ENCODE measurements at regions not wholly inside any gene's neighbourhood (a gene's known extent, or its start where the extent isn't known, plus 50 kb on each side); places are given as distances from the start of the nearest gene placed in this dataset.
"Not testable (repeated sequence)": the region's sequence is repeated elsewhere in the genome, so short reads cannot be mapped to it uniquely, and the experiment has no call there.

GRCh38 chr1:5727871-5728643 is 264.2 kb downstream of the NPHP4 start:
- H3K27me3 ChIP-seq (ENCODE audit: low read depth, low read length), result no peaks in the 10 kb centered on the region
- no peaks in the 10 kb centered on the region for H3K9me3 ChIP-seq (ENCODE audit: control insufficient read depth in 1 of 2, low read length in 2 of 2)
- H3K4me3 ChIP-seq (ENCODE audit: low read depth in 1 of 2, low read length in 2 of 2), result no peak overlapping the region
- no peak overlapping the region for H3K27ac ChIP-seq (ENCODE audit: low read length)
- H3K36me3 ChIP-seq (ENCODE audit: control insufficient read depth in 1 of 2, insufficient read depth in 2 of 2, low read length in 2 of 2), result no peaks in the 10 kb centered on the region
- peaks cover 0 to 7% of the 10 kb centered on the region in 2 donors for H3K4me1 ChIP-seq (ENCODE audit: control insufficient read depth in 1 of 2, insufficient read depth in 2 of 2, low read length in 2 of 2)

GRCh38 chr1:5727191-5727590 is 265.0 kb downstream of the NPHP4 start:
- Histone ChIP-seq H3K36me3 (ENCODE audit: control insufficient read depth in 1 of 2, insufficient read depth in 2 of 2, low read length in 2 of 2) (no peaks in the 10 kb centered on the region), H3K4me3 (ENCODE audit: low read depth in 1 of 2, low read length in 2 of 2) (no peak overlapping the region), H3K9me3 (ENCODE audit: control insufficient read depth in 1 of 2, low read length in 2 of 2) (no peaks in the 10 kb centered on the region), H3K4me1 (ENCODE audit: control insufficient read depth in 1 of 2, insufficient read depth in 2 of 2, low read length in 2 of 2) (peaks cover 0 to 7% of the 10 kb centered on the region in 2 donors), H3K27ac (ENCODE audit: low read length) (no peak overlapping the region), H3K27me3 (ENCODE audit: low read depth, low read length) (no peaks in the 10 kb centered on the region)

GRCh38 chr1:5726586-5727184 is 265.5 kb downstream of the NPHP4 start:
- not testable (repeated sequence) for H3K9me3 ChIP-seq (ENCODE audit: control insufficient read depth in 1 of 2, low read length in 2 of 2)

GRCh38 chr1:5725855-5726585 is 266.2 kb downstream of the NPHP4 start:
- H3K4me3 ChIP-seq (ENCODE audit: low read depth in 1 of 2, low read length in 2 of 2), result no peak overlapping the region
- H3K4me1 ChIP-seq (ENCODE audit: control insufficient read depth in 1 of 2, insufficient read depth in 2 of 2, low read length in 2 of 2), result peaks cover 0 to 7% of the 10 kb centered on the region in 2 donors
- H3K27me3 ChIP-seq (ENCODE audit: low read depth, low read length), result no peaks in the 10 kb centered on the region
- no peaks in the 10 kb centered on the region for H3K36me3 ChIP-seq (ENCODE audit: control insufficient read depth in 1 of 2, insufficient read depth in 2 of 2, low read length in 2 of 2)
- no peak overlapping the region for H3K27ac ChIP-seq (ENCODE audit: low read length)
- no peaks in the 10 kb centered on the region for H3K9me3 ChIP-seq (ENCODE audit: control insufficient read depth in 1 of 2, low read length in 2 of 2)

More at GRCh38 chr1:5726586-5727184, 265.5 kb downstream of the NPHP4 start:
- H3K27me3 ChIP-seq (ENCODE audit: low read depth, low read length); H3K4me1 ChIP-seq (ENCODE audit: control insufficient read depth in 1 of 2, insufficient read depth in 2 of 2, low read length in 2 of 2); H3K36me3 ChIP-seq (ENCODE audit: control insufficient read depth in 1 of 2, insufficient read depth in 2 of 2, low read length in 2 of 2); H3K27ac ChIP-seq (ENCODE audit: low read length); H3K4me3 ChIP-seq (ENCODE audit: low read depth in 1 of 2, low read length in 2 of 2): not testable (repeated sequence)

- H3K27me3 ChIP-seq (ENCODE audit: low read depth, low read length), result no peaks in the 10 kb centered on the region
- H3K4me3 ChIP-seq (ENCODE audit: low read depth in 1 of 2, low read length in 2 of 2), result no peak overlapping the region
- no peaks in the 10 kb centered on the region for H3K36me3 ChIP-seq (ENCODE audit: control insufficient read depth in 1 of 2, insufficient read depth in 2 of 2, low read length in 2 of 2)
- no peak overlapping the region for H3K27ac ChIP-seq (ENCODE audit: low read length)
- H3K9me3 ChIP-seq (ENCODE audit: control insufficient read depth in 1 of 2, low read length in 2 of 2), result no peaks in the 10 kb centered on the region
- H3K4me1 ChIP-seq (ENCODE audit: control insufficient read depth in 1 of 2, insufficient read depth in 2 of 2, low read length in 2 of 2), result peaks cover 0 to 7% of the 10 kb centered on the region in 2 donors
Measured at GRCh38 chr1:5725406-5725805, 266.8 kb downstream of the NPHP4 start.

- H3K36me3 ChIP-seq (ENCODE audit: control insufficient read depth in 1 of 2, insufficient read depth in 2 of 2, low read length in 2 of 2), result no peaks in the 10 kb centered on the region
- no peak overlapping the region for H3K4me3 ChIP-seq (ENCODE audit: low read depth in 1 of 2, low read length in 2 of 2)
- H3K9me3 ChIP-seq (ENCODE audit: control insufficient read depth in 1 of 2, low read length in 2 of 2), result no peaks in the 10 kb centered on the region
- no peaks in the 10 kb centered on the region for H3K27me3 ChIP-seq (ENCODE audit: low read depth, low read length)
- H3K4me1 ChIP-seq (ENCODE audit: control insufficient read depth in 1 of 2, insufficient read depth in 2 of 2, low read length in 2 of 2), result peaks cover 0 to 7% of the 10 kb centered on the region in 2 donors
- no peak overlapping the region for H3K27ac ChIP-seq (ENCODE audit: low read length)
Measured at GRCh38 chr1:5724847-5725246, 267.4 kb downstream of the NPHP4 start.

- Histone ChIP-seq H3K36me3 (ENCODE audit: control insufficient read depth in 1 of 2, insufficient read depth in 2 of 2, low read length in 2 of 2) (no peaks in the 10 kb centered on the region), H3K27me3 (ENCODE audit: low read depth, low read length) (no peaks in the 10 kb centered on the region), H3K4me1 (ENCODE audit: control insufficient read depth in 1 of 2, insufficient read depth in 2 of 2, low read length in 2 of 2) (peaks cover 0 to 5% of the 10 kb centered on the region in 2 donors), H3K4me3 (ENCODE audit: low read depth in 1 of 2, low read length in 2 of 2) (no peak overlapping the region), H3K9me3 (ENCODE audit: control insufficient read depth in 1 of 2, low read length in 2 of 2) (no peaks in the 10 kb centered on the region), H3K27ac (ENCODE audit: low read length) (no peak overlapping the region)
Measured at GRCh38 chr1:5722635-5723164, 269.5 kb downstream of the NPHP4 start.

GRCh38 chr1:5721634-5722215 is 270.5 kb downstream of the NPHP4 start:
- H3K9me3 ChIP-seq (ENCODE audit: control insufficient read depth in 1 of 2, low read length in 2 of 2), result no peaks in the 10 kb centered on the region
- no peak overlapping the region for H3K27ac ChIP-seq (ENCODE audit: low read length)
- H3K4me3 ChIP-seq (ENCODE audit: low read depth in 1 of 2, low read length in 2 of 2), result no peak overlapping the region
- H3K27me3 ChIP-seq (ENCODE audit: low read depth, low read length), result no peaks in the 10 kb centered on the region
- no peaks in the 10 kb centered on the region for H3K36me3 ChIP-seq (ENCODE audit: control insufficient read depth in 1 of 2, insufficient read depth in 2 of 2, low read length in 2 of 2)
- no peaks in the 10 kb centered on the region for H3K4me1 ChIP-seq (ENCODE audit: control insufficient read depth in 1 of 2, insufficient read depth in 2 of 2, low read length in 2 of 2)

- Histone ChIP-seq H3K4me1 (ENCODE audit: control insufficient read depth in 1 of 2, insufficient read depth in 2 of 2, low read length in 2 of 2) (no peaks in the 10 kb centered on the region), H3K27ac (ENCODE audit: low read length) (no peak overlapping the region), H3K27me3 (ENCODE audit: low read depth, low read length) (no peaks in the 10 kb centered on the region), H3K4me3 (ENCODE audit: low read depth in 1 of 2, low read length in 2 of 2) (no peak overlapping the region), H3K9me3 (ENCODE audit: control insufficient read depth in 1 of 2, low read length in 2 of 2) (no peaks in the 10 kb centered on the region), H3K36me3 (ENCODE audit: control insufficient read depth in 1 of 2, insufficient read depth in 2 of 2, low read length in 2 of 2) (no peaks in the 10 kb centered on the region)
Measured at GRCh38 chr1:5720936-5721335, 271.3 kb downstream of the NPHP4 start.

GRCh38 chr1:5720484-5720883 is 271.7 kb downstream of the NPHP4 start:
- H3K27me3 ChIP-seq (ENCODE audit: low read depth, low read length), result no peaks in the 10 kb centered on the region
- no peak overlapping the region for H3K27ac ChIP-seq (ENCODE audit: low read length)
- H3K9me3 ChIP-seq (ENCODE audit: control insufficient read depth in 1 of 2, low read length in 2 of 2), result peaks cover 0 to 4% of the 10 kb centered on the region in 2 donors
- no peak overlapping the region for H3K4me3 ChIP-seq (ENCODE audit: low read depth in 1 of 2, low read length in 2 of 2)
- no peaks in the 10 kb centered on the region for H3K36me3 ChIP-seq (ENCODE audit: control insufficient read depth in 1 of 2, insufficient read depth in 2 of 2, low read length in 2 of 2)
- H3K4me1 ChIP-seq (ENCODE audit: control insufficient read depth in 1 of 2, insufficient read depth in 2 of 2, low read length in 2 of 2), result no peaks in the 10 kb centered on the region

GRCh38 chr1:5720045-5720444 is 272.2 kb downstream of the NPHP4 start:
- Histone ChIP-seq H3K27me3 (ENCODE audit: low read depth, low read length) (no peaks in the 10 kb centered on the region), H3K27ac (ENCODE audit: low read length) (no peak overlapping the region), H3K9me3 (ENCODE audit: control insufficient read depth in 1 of 2, low read length in 2 of 2) (peaks cover 0 to 8% of the 10 kb centered on the region in 2 donors), H3K4me1 (ENCODE audit: control insufficient read depth in 1 of 2, insufficient read depth in 2 of 2, low read length in 2 of 2) (no peaks in the 10 kb centered on the region), H3K4me3 (ENCODE audit: low read depth in 1 of 2, low read length in 2 of 2) (no peak overlapping the region), H3K36me3 (ENCODE audit: control insufficient read depth in 1 of 2, insufficient read depth in 2 of 2, low read length in 2 of 2) (no peaks in the 10 kb centered on the region)

Data from muscle layer of duodenum (tissue), 2 donors.